CD4-positive, alpha-beta T cell (primary cell): ENCODE measurements at regions not wholly inside any gene's neighbourhood (a gene's known extent, or its start where the extent isn't known, plus 50 kb on each side); places are given as distances from the start of the nearest gene placed in this dataset.

Experiments used
- ATAC-seq: fragments of 200-7000 bp; cut with Tn5 transposase; one replicate; pipeline ENCODE4 v1.10.0; 2022; ENCODE audit warnings: mild to moderate bottlenecking; ENCODE audit not compliant: poor library complexity
- CTCF ChIA-PET: fragments of 350-600 bp; sonication (Branson Sonifier 250); formaldehyde crosslinking; loops from one replicate; lab custom pipeline; 2021; ENCODE audit warnings: antibody characterized with exemption, inconsistent platforms; lab: Charles Lee
- POLR2A ChIA-PET: fragments of 350-600 bp; sonication (Branson Sonifier 250); formaldehyde crosslinking; loops from one replicate; lab custom pipeline; 2021; ENCODE audit warnings: antibody characterized with exemption, inconsistent platforms; lab: Charles Lee
- DNase-seq, 14 experiments: peaks; one replicate each; pipeline ENCODE4 v3.0.0-alpha.2; 2013 to 2020; ENCODE audit warnings: mixed read lengths in 2 of 14
- H3K27ac ChIP-seq, 2 donors: one replicate each; pipeline versions ENCODE4 v1.5.1 to v1.7.0; 2013; ENCODE audit warnings: low read length in 2 of 2, low read depth in 1 of 2, mild to moderate bottlenecking in 1 of 2
- H3K27me3 ChIP-seq, 2 experiments: 1 replicate in 1 of 2; 2 replicates in 1 of 2; pipeline versions ENCODE4 v1.6.1 to v1.7.0; 2013; ENCODE audit warnings: low read length in 2 of 2, control low read depth in 1 of 2, mild to moderate bottlenecking in 1 of 2, moderate library complexity in 1 of 2; ENCODE audit not compliant: insufficient read depth in 2 of 2, control insufficient read depth in 1 of 2
- H3K36me3 ChIP-seq: one replicate; pipeline ENCODE4 v1.6.1; 2013; ENCODE audit warnings: low read length, control low read depth; ENCODE audit not compliant: insufficient read depth
- H3K4me1 ChIP-seq: one replicate; pipeline ENCODE4 v1.6.1; 2013; ENCODE audit warnings: low read length, control low read depth; ENCODE audit not compliant: insufficient read depth
- H3K4me3 ChIP-seq: one replicate; pipeline ENCODE4 v1.5.1; 2013; ENCODE audit warnings: mild to moderate bottlenecking, low read length, moderate library complexity
- H3K9me3 ChIP-seq, 2 experiments: 1 replicate in 1 of 2; 2 replicates in 1 of 2; pipeline versions ENCODE4 v1.6.1 to v1.7.0; 2013; ENCODE audit warnings: low read length in 2 of 2, mild to moderate bottlenecking in 2 of 2, control low read depth in 1 of 2, moderate library complexity in 1 of 2; ENCODE audit not compliant: control insufficient read depth in 1 of 2, insufficient read depth in 1 of 2
- H3K27ac Mint-ChIP-seq: one replicate; pipeline ENCODE4 v1.8.0; 2020; ENCODE audit warnings: mixed read lengths
- H3K27me3 Mint-ChIP-seq: one replicate; pipeline ENCODE4 v1.8.0; 2021; ENCODE audit warnings: mixed read lengths
- H3K36me3 Mint-ChIP-seq: one replicate; pipeline ENCODE4 v1.8.0; 2021; ENCODE audit warnings: low read depth, mixed read lengths
- H3K4me1 Mint-ChIP-seq: one replicate; pipeline ENCODE4 v1.8.0; 2021; ENCODE audit warnings: low read depth, mixed read lengths
- H3K4me3 Mint-ChIP-seq: one replicate; pipeline ENCODE4 v1.8.0; 2020; ENCODE audit warnings: mild to moderate bottlenecking, mixed read lengths
- H3K9me3 Mint-ChIP-seq: one replicate; pipeline ENCODE4 v1.8.0; 2020; ENCODE audit warnings: mixed read lengths
- intact Hi-C, 2 experiments: fragments of 100-400 bp; cut with DNase I in 1 of 2; cut with micrococcal nuclease in 1 of 2; formaldehyde crosslinking; loops; one replicate each; pipeline versions ENCODE4 v1.15.1 to v1.9.0; 2023 to 2025; cut with DNase I, micrococcal nuclease
- TF ChIP-seq, protein P1 (sequence below): fragments of 200-600 bp; IDR thresholded peaks from one replicate; pipeline ENCODE4 v1.8.0; 2022; ENCODE audit warnings: antibody characterized with exemption, mild to moderate bottlenecking

DNA sequence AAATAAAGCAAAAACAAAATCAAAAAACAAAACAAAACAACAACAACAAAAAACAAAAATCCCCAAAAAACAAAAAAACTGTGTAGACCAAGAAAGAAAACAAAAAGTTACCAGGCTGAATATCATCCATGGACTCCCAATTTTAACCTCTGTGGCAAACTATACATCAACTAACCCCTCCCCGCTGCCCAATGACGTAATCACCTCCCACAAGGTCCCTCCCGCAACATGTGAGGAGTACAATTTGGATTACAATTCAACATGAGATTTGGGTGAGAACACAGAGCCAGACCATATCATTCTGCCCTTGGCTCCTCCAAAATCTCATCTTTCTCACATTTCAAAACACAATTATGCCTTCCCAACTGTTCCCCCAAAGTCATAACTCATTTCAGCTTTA, 179.8 kb downstream of the DERA start:
- no peaks in the 10 kb centered on the region for H3K27me3 ChIP-seq
- Mint-ChIP-seq H3K4me1 (no peaks in the 10 kb centered on the region), H3K9me3 (no peaks in the 10 kb centered on the region), H3K36me3 (no peaks in the 10 kb centered on the region), H3K27me3 (no peaks in the 10 kb centered on the region), H3K27ac (no peak overlapping the region), H3K4me3 (no peak overlapping the region)
- peaks cover 0 to 6% of the 10 kb centered on the region in 2 experiments for H3K9me3 ChIP-seq
- no peak for ATAC-seq
- no peak for DNase-seq
- intact Hi-C loops = no loop called here
- CTCF ChIA-PET = no interaction called here
- H3K4me1 ChIP-seq = no peaks in the 10 kb centered on the region
- TF ChIP-seq, protein P1, sequence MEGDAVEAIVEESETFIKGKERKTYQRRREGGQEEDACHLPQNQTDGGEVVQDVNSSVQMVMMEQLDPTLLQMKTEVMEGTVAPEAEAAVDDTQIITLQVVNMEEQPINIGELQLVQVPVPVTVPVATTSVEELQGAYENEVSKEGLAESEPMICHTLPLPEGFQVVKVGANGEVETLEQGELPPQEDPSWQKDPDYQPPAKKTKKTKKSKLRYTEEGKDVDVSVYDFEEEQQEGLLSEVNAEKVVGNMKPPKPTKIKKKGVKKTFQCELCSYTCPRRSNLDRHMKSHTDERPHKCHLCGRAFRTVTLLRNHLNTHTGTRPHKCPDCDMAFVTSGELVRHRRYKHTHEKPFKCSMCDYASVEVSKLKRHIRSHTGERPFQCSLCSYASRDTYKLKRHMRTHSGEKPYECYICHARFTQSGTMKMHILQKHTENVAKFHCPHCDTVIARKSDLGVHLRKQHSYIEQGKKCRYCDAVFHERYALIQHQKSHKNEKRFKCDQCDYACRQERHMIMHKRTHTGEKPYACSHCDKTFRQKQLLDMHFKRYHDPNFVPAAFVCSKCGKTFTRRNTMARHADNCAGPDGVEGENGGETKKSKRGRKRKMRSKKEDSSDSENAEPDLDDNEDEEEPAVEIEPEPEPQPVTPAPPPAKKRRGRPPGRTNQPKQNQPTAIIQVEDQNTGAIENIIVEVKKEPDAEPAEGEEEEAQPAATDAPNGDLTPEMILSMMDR = no peak
- no peak overlapping the region for H3K4me3 ChIP-seq
- H3K36me3 ChIP-seq = no peaks in the 10 kb centered on the region
- POLR2A ChIA-PET = no interaction called here
- no peak overlapping the region for H3K27ac ChIP-seq

DNA sequence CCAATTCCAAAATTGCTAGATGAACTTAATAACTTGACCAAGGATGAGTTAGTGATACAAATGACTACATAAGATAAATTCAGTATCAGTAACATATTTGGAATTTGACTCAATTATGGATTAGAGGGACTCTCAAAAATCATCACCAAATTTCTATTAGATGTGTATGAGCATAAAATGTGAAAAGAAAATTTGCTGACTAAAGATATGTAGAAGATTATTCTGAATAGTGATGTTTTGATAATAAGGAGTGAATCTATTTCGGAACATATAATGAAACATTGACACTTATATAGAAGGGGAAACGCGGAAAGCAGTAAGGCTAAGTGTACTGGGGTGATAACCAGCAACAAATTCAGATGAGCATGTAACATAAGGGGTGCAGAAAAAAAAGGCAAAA, 177.3 kb downstream of the DERA start:
- Mint-ChIP-seq H3K36me3 (no peaks in the 10 kb centered on the region), H3K27ac (no peak overlapping the region), H3K27me3 (no peaks in the 10 kb centered on the region), H3K4me3 (no peak overlapping the region), H3K4me1 (no peaks in the 10 kb centered on the region), H3K9me3 (no peaks in the 10 kb centered on the region)
- Histone ChIP-seq H3K4me1 (no peaks in the 10 kb centered on the region), H3K4me3 (no peak overlapping the region), H3K27ac (no peak overlapping the region), H3K9me3 (peaks cover 0 to 6% of the 10 kb centered on the region in 2 experiments), H3K27me3 (no peaks in the 10 kb centered on the region), H3K36me3 (no peaks in the 10 kb centered on the region)
- ChIA-PET CTCF (no interaction called here), POLR2A (no interaction called here)
- intact Hi-C loops = no loop called here
- TF ChIP-seq, protein P1 = no peak
- DNase-seq (no peak), ATAC-seq (no peak)
